Fibroblast of lung (primary cell): ENCODE measurements at regions not wholly inside any gene's neighbourhood (a gene's known extent, or its start where the extent isn't known, plus 50 kb on each side); places are given as distances from the start of the nearest gene placed in this dataset.
"Not testable (repeated sequence)": the region's sequence is repeated elsewhere in the genome, so short reads cannot be mapped to it uniquely, and the experiment has no call there.

Experiments used
- EZH2 ChIP-seq: IDR thresholded peaks from 2 replicates; pipeline ENCODE4 v1.5.1; 2012; ENCODE audit warnings: low read length, control low read depth, mild to moderate bottlenecking; ENCODE audit errors: missing control alignments
- TF ChIP-seq, protein P1 (sequence below), 2 donors: IDR thresholded peaks in 1 of 2; conservative IDR thresholded peaks in 1 of 2; 1 replicate in 1 of 2; 2 replicates in 1 of 2; pipeline ENCODE4 v1.5.1; 2011 to 2012; ENCODE audit warnings: low read length in 2 of 2, control low read depth in 1 of 2, inconsistent platforms in 1 of 2, low read depth in 1 of 2, mild to moderate bottlenecking in 1 of 2

DNA sequence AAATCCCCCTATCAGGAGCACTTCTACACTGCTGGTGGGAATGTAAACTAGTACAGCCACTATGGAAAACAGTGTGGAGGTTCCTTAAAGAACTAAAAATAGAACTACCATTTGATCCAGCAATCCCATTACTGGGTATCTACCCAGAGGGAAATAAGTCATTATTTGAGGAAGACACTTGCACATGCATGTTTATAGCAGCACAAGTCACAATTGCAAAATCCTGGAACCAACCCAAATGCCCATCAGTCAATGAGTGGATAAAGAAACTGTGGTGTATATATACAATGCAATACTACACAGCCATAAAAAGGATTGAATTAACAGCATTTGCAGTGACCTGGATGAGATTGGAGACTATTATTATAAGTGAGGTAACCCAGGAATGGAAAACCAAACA is 111.7 kb upstream of the ID4 start:
- TF ChIP-seq, protein P1, sequence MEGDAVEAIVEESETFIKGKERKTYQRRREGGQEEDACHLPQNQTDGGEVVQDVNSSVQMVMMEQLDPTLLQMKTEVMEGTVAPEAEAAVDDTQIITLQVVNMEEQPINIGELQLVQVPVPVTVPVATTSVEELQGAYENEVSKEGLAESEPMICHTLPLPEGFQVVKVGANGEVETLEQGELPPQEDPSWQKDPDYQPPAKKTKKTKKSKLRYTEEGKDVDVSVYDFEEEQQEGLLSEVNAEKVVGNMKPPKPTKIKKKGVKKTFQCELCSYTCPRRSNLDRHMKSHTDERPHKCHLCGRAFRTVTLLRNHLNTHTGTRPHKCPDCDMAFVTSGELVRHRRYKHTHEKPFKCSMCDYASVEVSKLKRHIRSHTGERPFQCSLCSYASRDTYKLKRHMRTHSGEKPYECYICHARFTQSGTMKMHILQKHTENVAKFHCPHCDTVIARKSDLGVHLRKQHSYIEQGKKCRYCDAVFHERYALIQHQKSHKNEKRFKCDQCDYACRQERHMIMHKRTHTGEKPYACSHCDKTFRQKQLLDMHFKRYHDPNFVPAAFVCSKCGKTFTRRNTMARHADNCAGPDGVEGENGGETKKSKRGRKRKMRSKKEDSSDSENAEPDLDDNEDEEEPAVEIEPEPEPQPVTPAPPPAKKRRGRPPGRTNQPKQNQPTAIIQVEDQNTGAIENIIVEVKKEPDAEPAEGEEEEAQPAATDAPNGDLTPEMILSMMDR (conservative IDR thresholded peaks at IDR 0.05 in 1 of 2, IDR thresholded peaks at IDR 0.05 in 1 of 2; ENCODE audit: low read depth in 1 of 2, low read length in 2 of 2) = not testable (repeated sequence)
- TF ChIP-seq EZH2 = not testable (repeated sequence)
